HG03571 (cell line): ENCODE measurements at regions not wholly inside any gene's neighbourhood (a gene's known extent, or its start where the extent isn't known, plus 50 kb on each side); places are given as distances from the start of the nearest gene placed in this dataset.
A peak's percentile ranks its signal among the peaks of the same experiment; 100 is the strongest.

Experiments used
- ATAC-seq: cut with Tn5 transposase; IDR thresholded peaks from one replicate; pipeline ENCODE4 v1.9.1; 2021; ENCODE audit not compliant: unreplicated experiment

DNA sequence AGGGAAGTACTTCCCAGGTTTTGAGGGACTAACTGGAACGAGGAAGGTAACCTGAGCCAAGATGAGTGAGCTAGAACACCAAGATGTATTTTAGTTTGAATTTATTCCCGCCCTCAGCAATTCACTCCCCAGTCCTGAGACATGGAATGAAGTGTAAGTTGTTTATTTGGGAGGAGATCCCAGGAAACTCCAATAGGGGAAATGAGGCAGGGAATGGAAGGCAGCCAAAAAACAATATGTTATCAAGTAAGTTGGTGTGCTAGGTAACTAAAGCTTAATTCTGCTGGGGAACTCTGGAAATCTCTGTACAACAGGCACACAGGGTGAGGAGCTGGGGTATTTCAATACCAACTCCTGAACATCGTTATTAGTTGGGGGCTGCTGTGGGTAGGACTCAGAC is 189.7 kb upstream of the HDAC9 start:
- no peak for ATAC-seq

GRCh38 chr7:18306696-18307095 is 188.9 kb upstream of the HDAC9 start:
- ATAC-seq = no peak

- ATAC-seq = no peak
Measured at GRCh38 chr7:18308938-18309337, 186.6 kb upstream of the HDAC9 start.

DNA sequence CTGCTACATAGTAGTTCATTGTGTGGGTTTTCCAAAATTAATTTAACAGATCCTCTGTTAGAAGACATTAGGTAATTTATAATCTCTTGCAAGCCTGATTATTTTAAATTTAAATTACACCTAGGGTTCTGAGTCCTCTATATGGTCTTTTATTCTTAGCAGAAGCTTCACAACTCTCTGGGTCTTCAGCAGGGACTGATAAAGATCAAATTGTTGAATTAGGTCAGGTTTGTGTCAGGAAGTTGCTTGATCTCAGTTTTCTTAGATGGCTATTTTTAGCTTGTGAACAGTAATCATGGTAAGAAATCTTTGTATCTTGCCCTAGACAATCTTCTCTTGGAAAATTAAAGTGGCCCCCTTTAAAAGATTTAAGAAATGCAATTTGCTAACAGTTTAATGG is 183.1 kb upstream of the HDAC9 start:
- ATAC-seq = no peak

DNA sequence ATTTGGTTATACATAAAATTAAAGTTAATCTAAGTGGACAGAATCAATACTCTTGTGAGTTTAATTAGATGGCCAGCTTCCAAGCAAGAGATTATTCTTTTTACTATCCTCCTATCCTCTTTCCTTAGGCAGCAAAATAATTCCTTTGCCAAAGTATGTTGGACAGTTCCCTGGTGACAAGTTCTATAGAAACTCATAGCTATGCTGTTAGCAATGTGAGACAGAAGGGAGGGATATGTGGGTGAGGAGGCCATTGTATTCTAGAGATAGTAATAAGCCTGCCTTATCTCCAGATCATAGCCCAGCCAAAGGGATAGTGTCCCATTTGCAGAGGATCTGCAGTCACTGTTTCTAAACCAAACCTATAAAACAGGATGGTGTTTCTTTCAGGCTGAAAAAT is 181.6 kb upstream of the HDAC9 start:
- ATAC-seq = no peak

- ATAC-seq = no peak
Measured at GRCh38 chr7:18315241-18315640, 180.3 kb upstream of the HDAC9 start.

GRCh38 chr7:18317941-18318340 is 177.6 kb upstream of the HDAC9 start:
- no peak for ATAC-seq

DNA sequence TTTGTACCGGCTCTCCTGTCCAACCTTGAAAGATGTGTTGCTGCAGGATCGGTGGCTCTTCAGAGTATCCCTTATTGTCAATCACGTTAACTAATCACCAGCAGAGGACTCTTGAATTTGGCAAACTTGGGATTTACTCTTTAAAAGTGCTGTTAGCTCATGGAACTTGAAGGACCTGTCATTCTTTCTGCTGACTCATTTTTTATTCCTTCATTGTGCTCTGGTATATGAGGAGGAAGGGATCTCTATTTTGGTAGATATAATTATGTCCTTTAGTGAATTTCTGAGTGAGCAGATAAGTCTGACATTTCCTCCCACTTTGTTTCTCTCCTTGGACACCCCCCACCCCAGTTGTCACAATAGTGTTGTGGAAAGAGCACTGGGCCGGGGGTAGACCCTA is 175.1 kb upstream of the HDAC9 start:
- no peak for ATAC-seq

- peak; percentile 80 for ATAC-seq
Measured at GRCh38 chr7:18320971-18321567, 174.5 kb upstream of the HDAC9 start.

GRCh38 chr7:18330548-18330947 is 165.0 kb upstream of the HDAC9 start:
- no peak for ATAC-seq

GRCh38 chr7:18336626-18337025 is 158.9 kb upstream of the HDAC9 start:
- ATAC-seq = no peak

- no peak for ATAC-seq
Measured at GRCh38 chr7:18337048-18337809, 158.3 kb upstream of the HDAC9 start.

- ATAC-seq = no peak
Measured at GRCh38 chr7:18338910-18339523, 156.5 kb upstream of the HDAC9 start.

- ATAC-seq = no peak
Measured at GRCh38 chr7:18341756-18342155, 153.8 kb upstream of the HDAC9 start.

DNA sequence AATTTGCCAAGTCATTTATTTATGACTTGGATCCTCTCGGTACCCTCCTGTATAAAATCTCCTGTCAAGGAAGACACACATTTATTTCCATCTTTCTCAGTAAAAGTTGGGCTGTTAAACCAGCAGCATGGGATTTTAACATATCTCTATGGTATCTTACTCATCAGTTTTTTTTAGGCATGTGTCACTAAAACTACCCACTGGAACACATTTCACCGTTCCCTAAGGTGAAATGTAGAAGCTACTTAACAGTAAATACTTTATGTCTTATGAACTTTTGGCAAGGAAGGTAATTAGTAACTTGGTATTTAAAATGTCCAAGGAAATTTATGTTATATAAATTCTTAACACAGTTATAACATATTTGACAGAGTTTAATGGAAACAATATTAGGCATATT is 152.5 kb upstream of the HDAC9 start:
- no peak for ATAC-seq

GRCh38 chr7:18344536-18344935 is 151.0 kb upstream of the HDAC9 start:
- ATAC-seq = no peak

GRCh38 chr7:18345641-18346234 is 149.8 kb upstream of the HDAC9 start:
- no peak for ATAC-seq

GRCh38 chr7:18347170-18347569 is 148.4 kb upstream of the HDAC9 start:
- no peak for ATAC-seq

- ATAC-seq = no peak
Measured at GRCh38 chr7:18350678-18351077, 144.9 kb upstream of the HDAC9 start.

- peak; percentile 70 for ATAC-seq
Measured at GRCh38 chr7:18352339-18353255, 143.0 kb upstream of the HDAC9 start.

GRCh38 chr7:18353339-18353738 is 142.2 kb upstream of the HDAC9 start:
- ATAC-seq = no peak
